GM23248 (cell line): ENCODE measurements at regions not wholly inside any gene's neighbourhood (a gene's known extent, or its start where the extent isn't known, plus 50 kb on each side); places are given as distances from the start of the nearest gene placed in this dataset.

Experiments
- DNase-seq: peaks from one replicate; pipeline ENCODE4 v3.0.0-alpha.2; 2015
- H2AFZ ChIP-seq: fragments of 200-600 bp; sonication (generic); 2 replicates; pipeline ENCODE4 v1.6.1; 2016; ENCODE audit warnings: antibody characterized with exemption
- H3F3A ChIP-seq: fragments of 200-600 bp; sonication (generic); 2 replicates; pipeline ENCODE4 v1.6.1; 2016; ENCODE audit warnings: mild to moderate bottlenecking, antibody characterized with exemption, mixed run types; ENCODE audit not compliant: insufficient read depth
- H3K27ac ChIP-seq: fragments of 200-600 bp; sonication (generic); 2 replicates; pipeline ENCODE4 v1.5.1; 2016; ENCODE audit warnings: mild to moderate bottlenecking
- H3K27me3 ChIP-seq: fragments of 200-600 bp; sonication (generic); replicated peaks from 2 replicates; pipeline ENCODE4 v1.6.1; 2016; ENCODE audit warnings: mild to moderate bottlenecking; ENCODE audit not compliant: insufficient read depth
- H3K36me3 ChIP-seq: fragments of 200-600 bp; sonication (generic); 2 replicates; pipeline ENCODE4 v1.6.1; 2016; ENCODE audit warnings: low read depth, mild to moderate bottlenecking
- H3K4me1 ChIP-seq: fragments of 200-600 bp; sonication (generic); 2 replicates; pipeline ENCODE4 v1.6.1; 2016; ENCODE audit warnings: mild to moderate bottlenecking; ENCODE audit not compliant: insufficient read depth
- H3K4me2 ChIP-seq: fragments of 200-600 bp; sonication (generic); one replicate; pipeline ENCODE4 v1.6.1; 2016; ENCODE audit warnings: mild to moderate bottlenecking; ENCODE audit not compliant: unreplicated experiment
- H3K4me3 ChIP-seq: fragments of 200-600 bp; sonication (generic); 2 replicates; pipeline ENCODE4 v1.5.1; 2016; ENCODE audit warnings: mild to moderate bottlenecking
- H3K79me2 ChIP-seq: fragments of 200-600 bp; sonication (generic); 2 replicates; pipeline ENCODE4 v1.6.1; 2016; ENCODE audit warnings: mild to moderate bottlenecking; ENCODE audit not compliant: insufficient read depth
- H3K9ac ChIP-seq: fragments of 200-600 bp; sonication (generic); 2 replicates; pipeline ENCODE4 v1.6.1; 2016; ENCODE audit warnings: mild to moderate bottlenecking
- H3K9me2 ChIP-seq: fragments of 200-600 bp; sonication (generic); 2 replicates; pipeline ENCODE4 v1.6.1; 2016; ENCODE audit warnings: mixed run types, mild to moderate bottlenecking, moderate library complexity; ENCODE audit not compliant: insufficient read depth
- H3K9me3 ChIP-seq: fragments of 200-600 bp; sonication (generic); one replicate; pipeline ENCODE4 v1.6.1; 2017; ENCODE audit warnings: low read depth
- H4K20me1 ChIP-seq: fragments of 200-600 bp; sonication (generic); 2 replicates; pipeline ENCODE4 v1.6.0; 2016; ENCODE audit not compliant: insufficient read depth
- EZH2 ChIP-seq: fragments of 200-600 bp; sonication (generic); IDR thresholded peaks from 2 replicates; pipeline ENCODE4 v1.6.1; 2018; ENCODE audit warnings: antibody characterized with exemption, mild to moderate bottlenecking; ENCODE audit not compliant: insufficient read depth, poor library complexity, severe bottlenecking
- EZH2phosphoT487 ChIP-seq: fragments of 200-600 bp; sonication (generic); IDR thresholded peaks from 2 replicates; pipeline ENCODE4 v1.6.1; 2018; ENCODE audit warnings: antibody characterized with exemption, moderate library complexity, mild to moderate bottlenecking, low read depth; ENCODE audit not compliant: insufficient read depth
- WGBS, 2 experiments: methylation state at CpG; one replicate each; pipeline ENCODE4 v1.1.6; 2015 to 2017; ENCODE audit warnings: low lambda C conversion rate in 2 of 2, low coverage in 1 of 2; ENCODE audit errors: missing lambda C conversion rate in 2 of 2; 5-methylcytosine and 5-hydroxymethylcytosine counted together
- in situ Hi-C: fragments of 300-500 bp; cut with MboI; formaldehyde crosslinking; loops from 2 replicates; pipeline ENCODE4 v1.15.0; 2020

DNA sequence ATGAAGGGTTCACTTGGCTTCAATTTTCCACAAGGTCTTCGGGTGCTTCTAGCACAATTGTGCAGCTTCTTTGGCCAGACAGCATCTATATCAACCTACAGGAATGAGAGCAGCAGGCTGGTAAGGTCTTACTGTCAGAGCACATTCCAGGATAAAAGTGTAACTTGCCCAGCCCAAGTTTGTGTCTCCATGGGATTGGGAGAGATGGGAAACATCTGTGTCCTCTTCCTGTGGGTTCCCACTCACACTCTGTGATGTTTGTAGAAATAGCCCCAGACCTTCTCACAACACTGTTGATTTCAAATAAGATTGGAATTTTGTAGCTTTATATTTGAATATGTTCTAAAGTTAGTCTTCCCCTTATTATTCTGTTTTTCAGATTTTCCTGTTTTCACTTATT, 83.4 kb upstream of the RGS17 start:
- Histone ChIP-seq H3K9me2 (no peaks in the 10 kb centered on the region), H3K4me3 (no peak overlapping the region), H3F3A (no peaks in the 10 kb centered on the region), H3K4me1 (peaks cover 7% of the 10 kb centered on the region; the same call in 1 of the 2 replicates), H3K9me3 (no peaks in the 10 kb centered on the region), H3K27ac (no peak overlapping the region), H2AFZ (no peak overlapping the region), H3K9ac (no peak overlapping the region), H3K4me2 (no peak overlapping the region), H3K79me2 (no peaks in the 10 kb centered on the region), H3K36me3 (no peaks in the 10 kb centered on the region), H4K20me1 (no peaks in the 10 kb centered on the region), H3K27me3 (no peaks in the 10 kb centered on the region)
- DNase-seq, result no peak
- WGBS, 2 experiments, result 40 to 53% methylated on average over 1 of the region's 1 CpG
- TF ChIP-seq EZH2 (no peak), EZH2phosphoT487 (no peak)
- in situ Hi-C loops, result no loop called here

DNA sequence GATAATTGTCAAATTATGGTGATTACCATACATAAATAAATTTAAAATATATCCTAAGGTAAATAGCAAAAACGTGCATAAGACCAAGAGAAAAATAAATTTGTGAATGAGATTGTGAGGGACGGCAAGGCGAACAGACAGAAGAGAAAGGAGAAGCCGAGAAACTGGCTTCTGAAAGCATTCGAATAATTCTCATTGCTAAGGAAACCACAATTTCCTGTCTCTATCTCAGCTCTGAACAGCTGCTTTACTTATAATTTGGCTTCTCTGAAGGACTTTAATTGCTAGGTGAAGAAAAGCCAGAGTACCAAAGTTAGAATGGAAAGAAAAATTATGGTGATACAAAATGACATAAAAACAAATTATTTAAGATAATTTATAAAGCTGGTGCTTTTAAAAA, 79.0 kb upstream of the RGS17 start:
- in situ Hi-C loops, result no loop called here
- Histone ChIP-seq H3K79me2 (no peaks in the 10 kb centered on the region), H3K27ac (no peak overlapping the region), H3K27me3 (no peaks in the 10 kb centered on the region), H3K9me3 (no peaks in the 10 kb centered on the region), H3K4me1 (peaks cover 7% of the 10 kb centered on the region; the same call in 1 of the 2 replicates), H3K9ac (no peak overlapping the region), H2AFZ (no peak overlapping the region), H3K4me2 (peak overlapping the region; percentile 45), H4K20me1 (no peaks in the 10 kb centered on the region), H3F3A (no peaks in the 10 kb centered on the region), H3K9me2 (no peaks in the 10 kb centered on the region), H3K4me3 (peak overlapping the region; percentile 39; the same call in 1 of the 2 replicates), H3K36me3 (no peaks in the 10 kb centered on the region)
- peak; percentile 30 for DNase-seq
- TF ChIP-seq EZH2phosphoT487 (no peak), EZH2 (no peak)
- WGBS, 2 experiments, result 12 to 14% methylated on average over 5 of the region's 5 CpGs

DNA sequence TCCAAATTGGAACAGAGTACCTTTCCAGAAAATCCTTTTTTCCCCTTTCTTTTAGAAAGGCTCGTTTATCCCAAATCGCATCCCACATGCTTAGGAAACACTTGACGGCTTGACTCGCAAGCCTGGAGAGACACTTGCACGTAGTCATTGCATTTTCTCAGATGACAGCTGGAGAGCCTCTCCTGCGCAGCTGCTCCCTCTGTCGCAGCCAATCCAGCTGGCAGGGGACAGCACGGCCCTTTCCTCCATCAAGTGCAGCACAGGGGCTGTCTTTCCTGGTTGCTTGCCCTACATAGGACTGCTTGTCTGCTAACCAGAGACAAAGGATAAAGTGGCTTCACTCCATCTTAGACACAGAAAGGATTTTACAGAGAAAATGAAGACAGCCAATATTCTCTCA, 77.6 kb upstream of the RGS17 start:
- Histone ChIP-seq H3K4me2 (no peak overlapping the region), H4K20me1 (no peaks in the 10 kb centered on the region), H3K9me3 (no peaks in the 10 kb centered on the region), H3K9ac (no peak overlapping the region), H3K4me1 (peaks cover 7% of the 10 kb centered on the region; the same call in 1 of the 2 replicates), H3F3A (no peaks in the 10 kb centered on the region), H3K79me2 (no peaks in the 10 kb centered on the region), H3K27ac (no peak overlapping the region), H3K27me3 (no peaks in the 10 kb centered on the region), H3K9me2 (no peaks in the 10 kb centered on the region), H3K36me3 (no peaks in the 10 kb centered on the region), H3K4me3 (no peak overlapping the region), H2AFZ (0 out of 2 replicates have a peak overlapping the region, but pooled peaks have one; percentile 9)
- no peak for DNase-seq
- 46 to 49% methylated on average over 8 of the region's 8 CpGs for WGBS, 2 experiments
- in situ Hi-C loops, result no loop called here
- no peak for TF ChIP-seq EZH2phosphoT487
- no peak for TF ChIP-seq EZH2

DNA sequence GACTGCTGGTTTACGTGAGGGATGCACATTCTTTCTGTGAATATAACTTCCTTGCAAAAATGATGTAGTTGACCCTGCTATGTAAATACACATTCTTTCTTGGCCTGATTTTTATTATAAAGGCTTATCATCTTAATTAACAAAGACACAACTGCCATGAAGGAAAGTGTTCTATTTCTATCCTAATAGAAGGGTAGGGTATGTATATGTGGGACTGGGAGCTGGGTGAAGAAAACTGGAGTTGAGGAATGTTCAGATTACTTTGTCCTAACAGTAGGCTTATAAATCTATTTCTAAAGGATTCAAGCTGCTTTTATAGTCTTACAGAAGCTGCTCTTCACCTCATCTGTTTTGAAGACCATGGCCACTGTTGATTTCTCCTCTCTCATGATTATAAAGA, 76.5 kb upstream of the RGS17 start:
- Histone ChIP-seq H3K79me2 (no peaks in the 10 kb centered on the region), H3K9ac (no peak overlapping the region), H3K27ac (no peak overlapping the region), H3K36me3 (no peaks in the 10 kb centered on the region), H3K4me1 (peaks cover 7% of the 10 kb centered on the region; the same call in 1 of the 2 replicates), H3K9me2 (no peaks in the 10 kb centered on the region), H3K4me3 (no peak overlapping the region), H3K4me2 (no peak overlapping the region), H3K9me3 (no peaks in the 10 kb centered on the region), H3F3A (no peaks in the 10 kb centered on the region), H4K20me1 (no peaks in the 10 kb centered on the region), H3K27me3 (no peaks in the 10 kb centered on the region), H2AFZ (no peak overlapping the region)
- no peak for TF ChIP-seq EZH2
- TF ChIP-seq EZH2phosphoT487, result no peak
- in situ Hi-C loops, result no loop called here
- DNase-seq, result no peak
- 60 to 78% methylated on average over 1 of the region's 1 CpG for WGBS, 2 experiments

DNA sequence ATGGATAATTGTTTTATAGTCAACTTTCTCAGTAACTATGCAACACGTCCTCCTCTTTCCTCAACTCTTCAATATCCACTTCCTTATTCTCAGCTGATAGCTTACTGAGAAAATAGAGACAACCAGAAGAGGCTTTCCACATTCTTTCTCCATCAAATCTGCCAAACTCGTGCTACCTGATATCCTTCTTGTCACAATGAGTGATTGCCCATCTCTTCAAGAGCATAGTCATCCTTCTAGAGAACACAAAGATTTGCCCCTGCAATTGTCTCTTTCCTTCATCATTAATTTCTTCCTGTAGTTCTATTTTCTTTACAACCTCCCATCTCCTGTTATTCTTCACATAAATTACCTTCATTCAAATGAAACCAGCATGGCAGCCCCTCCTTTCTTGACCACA, 75.9 kb upstream of the RGS17 start:
- Histone ChIP-seq H3K9me3 (no peaks in the 10 kb centered on the region), H3F3A (no peaks in the 10 kb centered on the region), H3K27me3 (no peaks in the 10 kb centered on the region), H3K79me2 (no peaks in the 10 kb centered on the region), H3K9ac (no peak overlapping the region), H2AFZ (no peak overlapping the region), H3K36me3 (no peaks in the 10 kb centered on the region), H3K9me2 (no peaks in the 10 kb centered on the region), H3K4me3 (no peak overlapping the region), H3K4me1 (peaks cover 7% of the 10 kb centered on the region; the same call in 1 of the 2 replicates), H4K20me1 (no peaks in the 10 kb centered on the region), H3K4me2 (no peak overlapping the region), H3K27ac (no peak overlapping the region)
- in situ Hi-C loops, result no loop called here
- 22 to 23% methylated on average over 2 of the region's 2 CpGs for WGBS, 2 experiments
- DNase-seq, result no peak
- TF ChIP-seq EZH2phosphoT487 (no peak), EZH2 (no peak)
